ENCODE measurements at regions not wholly inside any gene's neighbourhood (a gene's known extent, or its start where the extent isn't known, plus 50 kb on each side); places are given as distances from the start of the nearest gene placed in this dataset.

- TF ChIP-seq FOXP2 (optimal IDR thresholded peaks at IDR 0.05; ENCODE audit: borderline replicate concordance, extremely low read depth, extremely low read length, insufficient read depth) (no peak), TAF1 (IDR thresholded peaks at IDR 0.05; ENCODE audit: borderline replicate concordance, insufficient read depth, low read length) (no peak), POLR2AphosphoS5 (IDR thresholded peaks at IDR 0.05; ENCODE audit: low read depth, low read length) (no peak), REST (IDR thresholded peaks at IDR 0.05; ENCODE audit: insufficient read depth in 1 of 2, low read depth in 2 of 2, low read length in 2 of 2) (no peak), SIN3A (IDR thresholded peaks at IDR 0.05; ENCODE audit: borderline replicate concordance, insufficient read depth, low read length) (no peak)
Measured at GRCh38 chr11:95562196-95562921, 227.2 kb downstream of the FAM76B start.

- TF ChIP-seq TAF1 (IDR thresholded peaks at IDR 0.05; ENCODE audit: borderline replicate concordance, insufficient read depth, low read length) (no peak), SIN3A (IDR thresholded peaks at IDR 0.05; ENCODE audit: borderline replicate concordance, insufficient read depth, low read length) (no peak), FOXP2 (optimal IDR thresholded peaks at IDR 0.05; ENCODE audit: borderline replicate concordance, extremely low read depth, extremely low read length, insufficient read depth) (no peak), POLR2AphosphoS5 (IDR thresholded peaks at IDR 0.05; ENCODE audit: low read depth, low read length) (no peak), REST (IDR thresholded peaks at IDR 0.05; ENCODE audit: insufficient read depth in 1 of 2, low read depth in 2 of 2, low read length in 2 of 2) (no peak)
Measured at GRCh38 chr11:95559899-95560298, 229.7 kb downstream of the FAM76B start.

GRCh38 chr11:95557376-95557775 lies 232.2 kb downstream of the FAM76B start:
- TF ChIP-seq REST (IDR thresholded peaks at IDR 0.05; ENCODE audit: insufficient read depth in 1 of 2, low read depth in 2 of 2, low read length in 2 of 2) (no peak), POLR2AphosphoS5 (IDR thresholded peaks at IDR 0.05; ENCODE audit: low read depth, low read length) (no peak), FOXP2 (optimal IDR thresholded peaks at IDR 0.05; ENCODE audit: borderline replicate concordance, extremely low read depth, extremely low read length, insufficient read depth) (no peak), TAF1 (IDR thresholded peaks at IDR 0.05; ENCODE audit: borderline replicate concordance, insufficient read depth, low read length) (no peak)

GRCh38 chr11:95556342-95557163 lies 233.0 kb downstream of the FAM76B start:
- TF ChIP-seq TAF1 (IDR thresholded peaks at IDR 0.05; ENCODE audit: borderline replicate concordance, insufficient read depth, low read length), result no peak
- TF ChIP-seq REST (IDR thresholded peaks at IDR 0.05; ENCODE audit: insufficient read depth in 1 of 2, low read depth in 2 of 2, low read length in 2 of 2), result no peak
- no peak for TF ChIP-seq SIN3A (IDR thresholded peaks at IDR 0.05; ENCODE audit: borderline replicate concordance, insufficient read depth, low read length)
- TF ChIP-seq FOXP2 (optimal IDR thresholded peaks at IDR 0.05; ENCODE audit: borderline replicate concordance, extremely low read depth, extremely low read length, insufficient read depth), result no peak
